ENCODE measurements at regions not wholly inside any gene's neighbourhood (a gene's known extent, or its start where the extent isn't known, plus 50 kb on each side); places are given as distances from the start of the nearest gene placed in this dataset.

DNA sequence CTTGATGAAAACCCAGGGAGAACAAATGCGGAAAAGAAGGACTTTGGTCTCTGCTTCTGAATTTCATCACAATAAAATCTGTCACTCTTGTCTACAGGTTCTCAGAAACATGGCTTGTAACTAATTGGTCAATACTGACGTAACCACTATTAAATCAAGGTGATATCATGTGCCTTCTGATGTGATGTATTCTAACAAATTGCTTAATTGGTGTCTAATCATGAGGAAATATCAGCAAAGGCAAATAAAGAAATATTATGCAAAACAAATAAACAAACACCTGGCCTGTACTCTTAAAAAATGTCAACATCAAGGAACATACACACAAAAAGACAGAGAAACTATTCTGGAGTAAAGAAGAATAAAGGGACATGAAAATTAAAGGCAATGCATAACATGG lies 1165.0 kb downstream of the NXPH1 start:
- TF ChIP-seq POLR2AphosphoS5 (IDR thresholded peaks at IDR 0.05): no peak
- TF ChIP-seq, protein P1, sequence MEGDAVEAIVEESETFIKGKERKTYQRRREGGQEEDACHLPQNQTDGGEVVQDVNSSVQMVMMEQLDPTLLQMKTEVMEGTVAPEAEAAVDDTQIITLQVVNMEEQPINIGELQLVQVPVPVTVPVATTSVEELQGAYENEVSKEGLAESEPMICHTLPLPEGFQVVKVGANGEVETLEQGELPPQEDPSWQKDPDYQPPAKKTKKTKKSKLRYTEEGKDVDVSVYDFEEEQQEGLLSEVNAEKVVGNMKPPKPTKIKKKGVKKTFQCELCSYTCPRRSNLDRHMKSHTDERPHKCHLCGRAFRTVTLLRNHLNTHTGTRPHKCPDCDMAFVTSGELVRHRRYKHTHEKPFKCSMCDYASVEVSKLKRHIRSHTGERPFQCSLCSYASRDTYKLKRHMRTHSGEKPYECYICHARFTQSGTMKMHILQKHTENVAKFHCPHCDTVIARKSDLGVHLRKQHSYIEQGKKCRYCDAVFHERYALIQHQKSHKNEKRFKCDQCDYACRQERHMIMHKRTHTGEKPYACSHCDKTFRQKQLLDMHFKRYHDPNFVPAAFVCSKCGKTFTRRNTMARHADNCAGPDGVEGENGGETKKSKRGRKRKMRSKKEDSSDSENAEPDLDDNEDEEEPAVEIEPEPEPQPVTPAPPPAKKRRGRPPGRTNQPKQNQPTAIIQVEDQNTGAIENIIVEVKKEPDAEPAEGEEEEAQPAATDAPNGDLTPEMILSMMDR (IDR thresholded peaks at IDR 0.05; ENCODE audit: poor library complexity, severe bottlenecking): no peak
- no peak for TF ChIP-seq EZH2 (IDR thresholded peaks at IDR 0.05; ENCODE audit: borderline replicate concordance, insufficient read depth, low read length, poor library complexity, severe bottlenecking)
- no peak for TF ChIP-seq RAD21 (conservative IDR thresholded peaks at IDR 0.05)
- TF ChIP-seq, protein P2, sequence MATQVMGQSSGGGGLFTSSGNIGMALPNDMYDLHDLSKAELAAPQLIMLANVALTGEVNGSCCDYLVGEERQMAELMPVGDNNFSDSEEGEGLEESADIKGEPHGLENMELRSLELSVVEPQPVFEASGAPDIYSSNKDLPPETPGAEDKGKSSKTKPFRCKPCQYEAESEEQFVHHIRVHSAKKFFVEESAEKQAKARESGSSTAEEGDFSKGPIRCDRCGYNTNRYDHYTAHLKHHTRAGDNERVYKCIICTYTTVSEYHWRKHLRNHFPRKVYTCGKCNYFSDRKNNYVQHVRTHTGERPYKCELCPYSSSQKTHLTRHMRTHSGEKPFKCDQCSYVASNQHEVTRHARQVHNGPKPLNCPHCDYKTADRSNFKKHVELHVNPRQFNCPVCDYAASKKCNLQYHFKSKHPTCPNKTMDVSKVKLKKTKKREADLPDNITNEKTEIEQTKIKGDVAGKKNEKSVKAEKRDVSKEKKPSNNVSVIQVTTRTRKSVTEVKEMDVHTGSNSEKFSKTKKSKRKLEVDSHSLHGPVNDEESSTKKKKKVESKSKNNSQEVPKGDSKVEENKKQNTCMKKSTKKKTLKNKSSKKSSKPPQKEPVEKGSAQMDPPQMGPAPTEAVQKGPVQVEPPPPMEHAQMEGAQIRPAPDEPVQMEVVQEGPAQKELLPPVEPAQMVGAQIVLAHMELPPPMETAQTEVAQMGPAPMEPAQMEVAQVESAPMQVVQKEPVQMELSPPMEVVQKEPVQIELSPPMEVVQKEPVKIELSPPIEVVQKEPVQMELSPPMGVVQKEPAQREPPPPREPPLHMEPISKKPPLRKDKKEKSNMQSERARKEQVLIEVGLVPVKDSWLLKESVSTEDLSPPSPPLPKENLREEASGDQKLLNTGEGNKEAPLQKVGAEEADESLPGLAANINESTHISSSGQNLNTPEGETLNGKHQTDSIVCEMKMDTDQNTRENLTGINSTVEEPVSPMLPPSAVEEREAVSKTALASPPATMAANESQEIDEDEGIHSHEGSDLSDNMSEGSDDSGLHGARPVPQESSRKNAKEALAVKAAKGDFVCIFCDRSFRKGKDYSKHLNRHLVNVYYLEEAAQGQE (IDR thresholded peaks at IDR 0.05; ENCODE audit: borderline replicate concordance): no peak
- no peak for TF ChIP-seq EP300 (conservative IDR thresholded peaks at IDR 0.05; ENCODE audit: poor library complexity, severe bottlenecking)
- no peak for TF ChIP-seq TAF1 (IDR thresholded peaks at IDR 0.05; ENCODE audit: low read depth)

Data from neural cell (in vitro differentiated cells).